ENCODE measurements at regions not wholly inside any gene's neighbourhood (a gene's known extent, or its start where the extent isn't known, plus 50 kb on each side); places are given as distances from the start of the nearest gene placed in this dataset.

DNA sequence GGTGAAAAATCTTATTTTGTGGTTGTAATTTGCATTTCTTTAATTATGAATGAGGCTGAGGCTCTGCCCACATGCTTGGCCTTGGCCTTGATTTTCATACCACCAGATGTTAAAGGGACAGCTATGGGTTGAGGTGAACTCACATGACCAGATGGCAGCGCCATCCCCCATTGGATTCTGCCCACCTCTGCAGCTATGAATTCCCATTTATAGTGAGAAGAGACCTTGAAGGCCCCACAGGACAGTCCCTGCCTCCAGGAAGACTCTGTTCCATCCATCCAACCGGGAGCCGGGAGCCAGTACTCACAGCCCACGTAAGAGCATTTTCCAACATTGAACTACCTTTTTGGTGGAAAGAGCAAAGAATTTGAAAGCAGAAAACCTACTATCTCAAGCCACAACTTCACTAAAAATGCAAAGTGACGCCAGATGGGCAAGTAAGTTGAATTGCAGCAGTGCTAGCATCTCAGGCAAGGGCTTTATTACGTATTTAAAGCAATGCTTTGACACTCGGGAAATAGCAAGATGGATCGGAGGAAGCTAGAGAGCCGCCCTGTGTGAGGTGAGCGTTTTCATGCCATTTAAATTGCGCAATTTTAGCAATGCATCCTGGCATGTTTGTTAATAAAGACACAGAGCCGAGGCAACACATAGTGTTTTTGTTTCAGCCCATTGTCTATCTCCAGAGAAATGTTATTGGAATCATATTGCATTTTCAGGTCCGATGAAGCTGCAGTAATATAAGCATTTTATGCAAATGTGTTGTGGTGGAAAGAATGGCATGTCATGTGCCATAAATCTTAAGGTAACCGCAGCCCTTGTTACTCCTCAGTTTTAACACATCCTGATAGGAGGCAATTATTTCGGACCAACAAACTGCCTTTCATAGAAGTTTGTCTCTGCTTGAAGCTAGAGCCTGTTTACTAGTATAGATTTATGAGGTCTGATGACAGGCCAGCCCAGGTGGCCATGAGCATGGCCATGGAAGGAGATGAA is 273.4 kb upstream of the TNRC6C start:
- Histone ChIP-seq H3K4me3 (ENCODE audit: low read length) (no peak overlapping the region), H2BK120ac (ENCODE audit: low read depth, low read length) (no peak overlapping the region), H3K27ac (ENCODE audit: low read depth, low read length) (no peak overlapping the region), H3K4me1 (ENCODE audit: control insufficient read depth, low read depth, low read length) (no peaks in the 10 kb centered on the region), H3K23ac (ENCODE audit: low read length) (no peak overlapping the region), H3K27me3 (ENCODE audit: insufficient read depth, low read length, poor library complexity) (no peaks in the 10 kb centered on the region), H3K56ac (ENCODE audit: low read length) (no peak overlapping the region), H3K18ac (ENCODE audit: low read length) (no peak overlapping the region), H3K79me2 (ENCODE audit: control insufficient read depth, insufficient read depth, low read length) (no peaks in the 10 kb centered on the region), H3K4ac (ENCODE audit: low read depth, low read length) (no peak overlapping the region), H2AK5ac (ENCODE audit: low read length) (no peak overlapping the region), H3K79me1 (ENCODE audit: low read length) (no peaks in the 10 kb centered on the region), H3K36me3 (ENCODE audit: control insufficient read depth, insufficient read depth, low read length) (no peaks in the 10 kb centered on the region), H4K5ac (ENCODE audit: low read length) (no peak overlapping the region), H2BK15ac (replicated peaks; ENCODE audit: low read depth) (no peak overlapping the region), H3K4me2 (ENCODE audit: low read length) (no peak overlapping the region), H3K9ac (ENCODE audit: low read length) (no peak overlapping the region), H4K8ac (ENCODE audit: low read depth, low read length) (no peak overlapping the region), H2BK5ac (ENCODE audit: low read length) (no peak overlapping the region)
- no CpG with 5 or more reads among the region's 15 CpGs for WGBS (ENCODE audit: extremely low coverage, insufficient coverage, low lambda C conversion rate)
- no peak for DNase-seq

DNA sequence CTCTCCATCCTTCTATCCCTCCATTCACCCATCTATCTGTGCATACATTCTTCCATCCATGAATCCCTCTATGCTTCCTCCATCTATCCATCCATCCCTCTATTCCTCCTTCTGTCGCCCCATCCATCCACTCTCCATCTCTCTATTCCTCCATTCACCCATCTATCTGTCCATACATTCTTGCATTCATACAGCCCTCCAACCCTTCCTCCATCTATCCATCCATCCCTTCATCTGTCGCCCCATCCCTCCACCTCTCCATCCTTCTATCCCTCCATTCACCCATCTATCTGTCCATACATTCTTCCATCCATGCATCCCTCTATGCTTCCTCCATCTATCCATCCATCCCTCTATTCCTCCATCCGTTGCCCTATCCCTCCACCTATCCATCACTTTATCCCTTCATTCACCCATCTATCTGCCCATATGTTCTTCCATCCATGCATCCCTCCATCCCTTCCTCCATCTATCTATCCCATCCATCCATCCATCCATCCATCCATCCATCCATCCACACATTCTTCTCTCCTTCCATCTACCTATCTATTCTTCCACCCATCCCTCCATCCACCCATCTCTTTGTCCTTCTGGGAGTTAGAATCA is 272.5 kb upstream of the TNRC6C start:
- H2AK5ac ChIP-seq (ENCODE audit: low read length), result no peak overlapping the region
- no peaks in the 10 kb centered on the region for H3K79me1 ChIP-seq (ENCODE audit: low read length)
- H3K79me2 ChIP-seq (ENCODE audit: control insufficient read depth, insufficient read depth, low read length), result no peaks in the 10 kb centered on the region
- no peak overlapping the region for H2BK120ac ChIP-seq (ENCODE audit: low read depth, low read length)
- H2BK15ac ChIP-seq (replicated peaks; ENCODE audit: low read depth), result no peak overlapping the region
- H3K4ac ChIP-seq (ENCODE audit: low read depth, low read length), result no peak overlapping the region
- 100% methylated on average over 2 of the region's 3 CpGs for WGBS (ENCODE audit: extremely low coverage, insufficient coverage, low lambda C conversion rate)
- no peak overlapping the region for H3K56ac ChIP-seq (ENCODE audit: low read length)
- no peak overlapping the region for H2BK5ac ChIP-seq (ENCODE audit: low read length)
- no peaks in the 10 kb centered on the region for H3K27me3 ChIP-seq (ENCODE audit: insufficient read depth, low read length, poor library complexity)
- no peaks in the 10 kb centered on the region for H3K4me1 ChIP-seq (ENCODE audit: control insufficient read depth, low read depth, low read length)
- no peak overlapping the region for H3K18ac ChIP-seq (ENCODE audit: low read length)
- H3K27ac ChIP-seq (ENCODE audit: low read depth, low read length), result no peak overlapping the region
- no peaks in the 10 kb centered on the region for H3K36me3 ChIP-seq (ENCODE audit: control insufficient read depth, insufficient read depth, low read length)
- H3K4me2 ChIP-seq (ENCODE audit: low read length), result no peak overlapping the region
- H3K4me3 ChIP-seq (ENCODE audit: low read length), result no peak overlapping the region
- no peak for DNase-seq
- H4K8ac ChIP-seq (ENCODE audit: low read depth, low read length), result no peak overlapping the region
- H4K5ac ChIP-seq (ENCODE audit: low read length), result no peak overlapping the region
- H3K23ac ChIP-seq (ENCODE audit: low read length), result no peak overlapping the region
- no peak overlapping the region for H3K9ac ChIP-seq (ENCODE audit: low read length)

DNA sequence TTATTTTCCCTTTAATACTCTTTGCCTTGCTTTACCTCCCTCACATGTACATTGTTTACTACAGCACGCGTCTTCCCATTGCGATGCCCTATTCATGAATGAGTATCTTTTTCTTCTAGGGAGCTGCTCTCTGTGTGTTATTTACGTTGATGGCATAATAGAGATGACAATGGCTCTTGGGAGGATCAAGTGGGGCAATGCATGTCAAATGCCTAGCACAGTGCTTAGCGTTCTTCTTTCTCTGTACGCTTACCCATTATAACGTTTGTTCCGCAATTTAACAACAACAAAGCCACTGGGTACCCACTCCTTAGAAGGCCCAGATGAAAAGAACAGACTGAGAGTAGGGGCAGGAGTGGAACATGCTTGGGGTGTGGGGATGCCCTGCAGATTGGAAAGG is 271.6 kb upstream of the TNRC6C start:
- Histone ChIP-seq H3K56ac (ENCODE audit: low read length) (no peak overlapping the region), H3K4me3 (ENCODE audit: low read length) (no peak overlapping the region), H3K36me3 (ENCODE audit: control insufficient read depth, insufficient read depth, low read length) (no peaks in the 10 kb centered on the region), H3K79me2 (ENCODE audit: control insufficient read depth, insufficient read depth, low read length) (no peaks in the 10 kb centered on the region), H4K5ac (ENCODE audit: low read length) (no peak overlapping the region), H3K4me1 (ENCODE audit: control insufficient read depth, low read depth, low read length) (no peaks in the 10 kb centered on the region), H4K8ac (ENCODE audit: low read depth, low read length) (no peak overlapping the region), H2AK5ac (ENCODE audit: low read length) (no peak overlapping the region), H2BK120ac (ENCODE audit: low read depth, low read length) (no peak overlapping the region), H3K79me1 (ENCODE audit: low read length) (no peaks in the 10 kb centered on the region), H3K27ac (ENCODE audit: low read depth, low read length) (no peak overlapping the region), H3K18ac (ENCODE audit: low read length) (no peak overlapping the region), H3K4ac (ENCODE audit: low read depth, low read length) (no peak overlapping the region), H2BK15ac (replicated peaks; ENCODE audit: low read depth) (no peak overlapping the region), H3K9ac (ENCODE audit: low read length) (no peak overlapping the region), H3K23ac (ENCODE audit: low read length) (no peak overlapping the region), H3K4me2 (ENCODE audit: low read length) (no peak overlapping the region), H3K27me3 (ENCODE audit: insufficient read depth, low read length, poor library complexity) (no peaks in the 10 kb centered on the region), H2BK5ac (ENCODE audit: low read length) (no peak overlapping the region)
- 100% methylated on average over 2 of the region's 8 CpGs for WGBS (ENCODE audit: extremely low coverage, insufficient coverage, low lambda C conversion rate)
- no peak for DNase-seq

DNA sequence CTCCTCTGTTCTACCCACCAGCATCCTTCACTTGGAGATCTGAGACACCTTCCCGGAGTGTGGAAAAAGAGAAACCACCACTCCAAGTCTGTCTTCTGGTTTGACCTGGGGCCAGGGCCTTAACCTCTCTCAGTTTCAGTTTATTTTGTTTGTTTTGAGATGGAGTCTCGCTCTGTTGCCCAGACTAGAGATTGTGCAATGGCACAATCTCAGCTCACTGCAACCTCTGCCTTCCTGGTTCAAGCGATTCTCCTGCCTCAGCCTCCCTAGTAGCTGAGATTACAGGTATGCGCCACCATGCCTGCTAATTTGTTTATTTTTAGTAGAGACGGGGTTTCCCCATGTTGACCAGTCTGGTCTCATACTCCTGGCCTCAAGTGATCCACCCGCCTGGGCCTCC is 271.1 kb upstream of the TNRC6C start:
- no peak overlapping the region for H2BK5ac ChIP-seq (ENCODE audit: low read length)
- H3K36me3 ChIP-seq (ENCODE audit: control insufficient read depth, insufficient read depth, low read length), result no peaks in the 10 kb centered on the region
- no peaks in the 10 kb centered on the region for H3K79me1 ChIP-seq (ENCODE audit: low read length)
- no peaks in the 10 kb centered on the region for H3K4me1 ChIP-seq (ENCODE audit: control insufficient read depth, low read depth, low read length)
- no peak overlapping the region for H3K4me2 ChIP-seq (ENCODE audit: low read length)
- no peak overlapping the region for H3K27ac ChIP-seq (ENCODE audit: low read depth, low read length)
- H3K18ac ChIP-seq (ENCODE audit: low read length), result no peak overlapping the region
- H3K4me3 ChIP-seq (ENCODE audit: low read length), result no peak overlapping the region
- no peaks in the 10 kb centered on the region for H3K27me3 ChIP-seq (ENCODE audit: insufficient read depth, low read length, poor library complexity)
- H2BK15ac ChIP-seq (replicated peaks; ENCODE audit: low read depth), result no peak overlapping the region
- no peak overlapping the region for H3K4ac ChIP-seq (ENCODE audit: low read depth, low read length)
- H3K56ac ChIP-seq (ENCODE audit: low read length), result no peak overlapping the region
- H3K79me2 ChIP-seq (ENCODE audit: control insufficient read depth, insufficient read depth, low read length), result no peaks in the 10 kb centered on the region
- H2BK120ac ChIP-seq (ENCODE audit: low read depth, low read length), result no peak overlapping the region
- no peak for DNase-seq
- WGBS (ENCODE audit: extremely low coverage, insufficient coverage, low lambda C conversion rate), result no CpG with 5 or more reads among the region's 6 CpGs
- H3K23ac ChIP-seq (ENCODE audit: low read length), result no peak overlapping the region
- H3K9ac ChIP-seq (ENCODE audit: low read length), result no peak overlapping the region
- no peak overlapping the region for H4K5ac ChIP-seq (ENCODE audit: low read length)
- H2AK5ac ChIP-seq (ENCODE audit: low read length), result no peak overlapping the region
- H4K8ac ChIP-seq (ENCODE audit: low read depth, low read length), result no peak overlapping the region

DNA sequence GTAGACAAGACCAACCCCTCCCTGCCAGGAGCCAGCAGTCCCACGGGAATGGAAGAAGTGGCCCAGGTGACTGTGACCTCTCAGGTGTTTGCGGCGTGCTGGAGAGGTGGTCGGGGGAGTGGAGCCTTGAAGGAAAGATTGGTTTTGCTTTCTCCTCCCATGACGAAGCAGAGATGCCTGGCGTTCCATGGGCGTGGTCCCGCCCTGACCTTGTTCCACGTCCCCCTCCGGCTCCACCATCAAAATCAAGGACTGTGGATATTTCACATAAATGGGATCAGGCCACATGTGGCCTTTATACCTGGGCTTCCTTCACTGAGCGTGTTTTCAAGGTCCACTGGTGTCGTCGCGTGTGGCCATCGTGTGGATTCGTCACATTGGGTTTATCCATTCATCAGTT is 270.6 kb upstream of the TNRC6C start:
- Histone ChIP-seq H3K23ac (ENCODE audit: low read length) (no peak overlapping the region), H3K4ac (ENCODE audit: low read depth, low read length) (no peak overlapping the region), H2AK5ac (ENCODE audit: low read length) (no peak overlapping the region), H3K36me3 (ENCODE audit: control insufficient read depth, insufficient read depth, low read length) (no peaks in the 10 kb centered on the region), H2BK120ac (ENCODE audit: low read depth, low read length) (no peak overlapping the region), H4K5ac (ENCODE audit: low read length) (no peak overlapping the region), H3K79me2 (ENCODE audit: control insufficient read depth, insufficient read depth, low read length) (no peaks in the 10 kb centered on the region), H3K27me3 (ENCODE audit: insufficient read depth, low read length, poor library complexity) (no peaks in the 10 kb centered on the region), H3K9ac (ENCODE audit: low read length) (no peak overlapping the region), H3K79me1 (ENCODE audit: low read length) (no peaks in the 10 kb centered on the region), H3K18ac (ENCODE audit: low read length) (no peak overlapping the region), H3K56ac (ENCODE audit: low read length) (no peak overlapping the region), H3K4me2 (ENCODE audit: low read length) (no peak overlapping the region), H3K4me3 (ENCODE audit: low read length) (no peak overlapping the region), H3K27ac (ENCODE audit: low read depth, low read length) (no peak overlapping the region), H3K4me1 (ENCODE audit: control insufficient read depth, low read depth, low read length) (no peaks in the 10 kb centered on the region), H2BK5ac (ENCODE audit: low read length) (no peak overlapping the region), H2BK15ac (replicated peaks; ENCODE audit: low read depth) (no peak overlapping the region), H4K8ac (ENCODE audit: low read depth, low read length) (no peak overlapping the region)
- DNase-seq, result no peak
- no CpG with 5 or more reads among the region's 16 CpGs for WGBS (ENCODE audit: extremely low coverage, insufficient coverage, low lambda C conversion rate)

Measured in mesendoderm (in vitro differentiated cells).